Motor neuron (in vitro differentiated cells): ENCODE measurements at regions not wholly inside any gene's neighbourhood (a gene's known extent, or its start where the extent isn't known, plus 50 kb on each side); places are given as distances from the start of the nearest gene placed in this dataset.
A peak's percentile ranks its signal among the peaks of the same experiment; 100 is the strongest.

Experiments used
- ATAC-seq, 8 experiments: fragments of 200-7000 bp; cut with Tn5 transposase; replicated peaks in 6 of 8; 2 replicates each; pipeline ENCODE4 v1.8.0; 2021; ENCODE audit warnings: mild to moderate bottlenecking in 8 of 8, moderate library complexity in 8 of 8
- H3K27ac ChIP-seq, 2 donors: fragments of 250-450 bp; sonication (Bioruptor Pico); 2 replicates each; pipeline ENCODE4 v1.9.0; 2021; ENCODE audit warnings: antibody characterized with exemption in 2 of 2, mild to moderate bottlenecking in 2 of 2, moderate library complexity in 1 of 2
- H3K4me1 ChIP-seq, 2 donors: fragments of 250-450 bp; sonication (Bioruptor Pico); replicated peaks in 1 of 2; 2 replicates each; pipeline ENCODE4 v1.6.1; 2021; ENCODE audit warnings: antibody characterized with exemption in 2 of 2, mild to moderate bottlenecking in 2 of 2, moderate library complexity in 1 of 2
- H3K4me3 ChIP-seq, 5 donors: fragments of 250-450 bp; sonication (Bioruptor Pico); 2 replicates each; pipeline ENCODE4 v1.9.0; 2021; ENCODE audit warnings: antibody characterized with exemption in 5 of 5, mild to moderate bottlenecking in 5 of 5, moderate library complexity in 4 of 5
- WGBS, 10 experiments: fragments of 450-650 bp; shearing (Covaris generic); methylation state at CpG; one replicate each; pipeline ENCODE4 v1.0.0; 2022; 5-methylcytosine and 5-hydroxymethylcytosine counted together
- in situ Hi-C, 9 experiments: fragments of 400-800 bp; cut with MboI; loops; one replicate each; pipeline ENCODE4 v1.15.0; 2021; ENCODE audit warnings: low sequenced_read_pairs in 9 of 9, low pct_unique_long_range_greater_than_20kb in 2 of 9; ENCODE audit not compliant: unreplicated experiment in 9 of 9

DNA sequence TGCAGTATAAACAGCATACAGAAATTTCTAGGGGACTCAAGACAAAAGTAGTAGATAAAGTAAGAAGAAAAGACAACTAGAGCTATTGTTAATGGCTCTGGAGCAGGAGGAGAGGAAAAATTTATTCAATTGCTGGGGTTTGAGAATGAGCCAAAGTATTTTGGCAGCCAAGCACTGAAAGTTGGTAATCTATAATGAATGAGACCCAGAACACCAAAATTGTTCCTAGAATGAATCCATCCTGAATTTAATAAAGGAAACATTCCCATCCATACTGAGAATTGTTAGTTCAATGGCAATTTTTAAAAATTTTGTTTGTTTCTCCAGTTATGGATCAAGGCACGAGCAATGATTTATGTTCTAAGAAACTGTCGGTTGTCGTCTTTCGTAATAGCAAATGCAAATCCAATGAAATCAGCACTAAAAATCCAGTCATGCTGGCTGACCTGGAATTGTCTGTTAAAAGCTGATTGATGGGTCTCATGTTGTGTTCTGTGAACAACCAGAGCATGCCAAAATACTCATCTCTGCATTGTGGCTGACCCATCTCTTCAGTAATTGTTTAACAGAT, 170.9 kb upstream of the LMNTD1 start:
- Histone ChIP-seq H3K4me3 (no peak overlapping the region), H3K4me1 (no peaks in the 10 kb centered on the region), H3K27ac (no peak overlapping the region)
- in situ Hi-C loops = no loop called here
- ATAC-seq = peak in 2 of 8 experiments; percentile 59 to 61
- 5 to 98% (median 72%) methylated on average over 1 to 4 of the region's 4 CpGs; no CpG with 5 or more reads in 2 of the 10 experiments for WGBS, 10 experiments

DNA sequence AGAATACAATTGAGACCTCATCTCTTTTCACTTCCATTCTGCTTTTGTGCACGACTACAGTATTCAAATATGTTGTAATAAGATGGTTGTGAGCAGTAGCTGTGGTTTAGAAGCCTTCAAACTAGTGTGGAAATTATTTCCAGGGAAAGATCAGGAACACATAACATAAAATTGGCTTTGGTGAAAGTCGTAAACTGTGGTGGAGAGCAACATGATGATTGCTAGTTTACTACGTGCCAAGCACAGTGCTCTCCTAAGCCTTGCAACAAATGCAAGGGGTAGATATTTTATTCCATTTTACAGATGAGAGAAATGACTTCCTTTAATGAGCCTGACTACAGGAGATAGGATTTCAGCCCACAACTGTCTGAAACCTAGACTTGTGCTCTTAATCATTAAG, 172.4 kb upstream of the LMNTD1 start:
- Histone ChIP-seq H3K27ac (no peak overlapping the region), H3K4me1 (no peaks in the 10 kb centered on the region), H3K4me3 (no peak overlapping the region)
- in situ Hi-C loops = no loop called here
- WGBS, 10 experiments = 17 to 100% (median 85%) methylated on average over 1 to 3 of the region's 3 CpGs
- ATAC-seq = no peak

DNA sequence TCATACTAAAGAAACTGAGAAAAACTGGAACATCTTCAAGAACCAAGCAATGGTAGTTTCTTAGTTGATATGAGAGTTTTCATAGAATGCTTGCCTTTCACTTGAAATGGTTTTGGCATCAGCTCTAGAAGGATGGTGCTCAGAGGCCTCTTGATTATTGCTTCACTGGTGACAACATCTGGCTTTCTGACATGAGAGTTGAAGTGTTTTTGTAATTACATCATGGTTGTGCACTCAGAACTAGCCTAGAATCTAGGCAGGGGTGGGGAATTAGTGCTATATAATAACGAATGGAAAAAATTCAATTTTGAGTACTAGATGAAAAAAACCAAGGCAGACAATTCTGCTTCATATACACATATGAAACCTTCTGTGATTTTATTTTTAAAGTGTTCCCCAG, 172.8 kb upstream of the LMNTD1 start:
- in situ Hi-C loops = no loop called here
- no peak overlapping the region for H3K27ac ChIP-seq
- no peaks in the 10 kb centered on the region for H3K4me1 ChIP-seq
- 0 to 100% (median 60%) methylated on average over 1 of the region's 1 CpG; no CpG with 5 or more reads in 2 of the 10 experiments for WGBS, 10 experiments
- ATAC-seq = peak in 3 of 8 experiments; percentile 50 to 82 (median 61)
- no peak overlapping the region for H3K4me3 ChIP-seq

DNA sequence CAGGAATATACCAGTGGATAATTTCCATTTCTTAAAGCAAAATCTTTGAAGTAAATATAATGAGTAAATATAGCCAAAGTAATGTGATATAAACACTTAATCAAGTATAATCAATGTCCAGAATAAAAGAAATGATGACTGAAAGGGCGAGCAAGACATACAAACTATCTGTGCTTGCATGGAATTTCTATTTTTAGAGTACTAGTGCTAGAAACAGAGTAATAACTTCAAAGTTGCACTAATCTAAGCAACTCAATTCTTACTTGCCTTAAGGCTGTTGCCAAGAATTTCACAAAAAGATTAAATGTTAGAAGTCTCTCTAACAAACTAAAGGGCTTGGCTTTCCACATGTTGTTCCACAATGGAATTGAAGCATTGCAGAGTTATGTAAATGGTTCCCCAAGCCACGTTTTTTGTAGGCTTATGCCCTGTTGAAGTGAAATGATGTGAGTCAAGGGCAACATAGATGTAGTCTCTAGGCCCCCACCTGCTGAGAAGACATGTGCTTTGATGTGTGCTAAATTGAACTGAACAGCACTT, 175.0 kb upstream of the LMNTD1 start:
- WGBS, 10 experiments = 0 to 100% (median 48%) methylated on average over 1 to 2 of the region's 2 CpGs
- Histone ChIP-seq H3K4me3 (no peak overlapping the region), H3K27ac (no peak overlapping the region), H3K4me1 (no peaks in the 10 kb centered on the region)
- in situ Hi-C loops = no loop called here
- ATAC-seq = no peak

DNA sequence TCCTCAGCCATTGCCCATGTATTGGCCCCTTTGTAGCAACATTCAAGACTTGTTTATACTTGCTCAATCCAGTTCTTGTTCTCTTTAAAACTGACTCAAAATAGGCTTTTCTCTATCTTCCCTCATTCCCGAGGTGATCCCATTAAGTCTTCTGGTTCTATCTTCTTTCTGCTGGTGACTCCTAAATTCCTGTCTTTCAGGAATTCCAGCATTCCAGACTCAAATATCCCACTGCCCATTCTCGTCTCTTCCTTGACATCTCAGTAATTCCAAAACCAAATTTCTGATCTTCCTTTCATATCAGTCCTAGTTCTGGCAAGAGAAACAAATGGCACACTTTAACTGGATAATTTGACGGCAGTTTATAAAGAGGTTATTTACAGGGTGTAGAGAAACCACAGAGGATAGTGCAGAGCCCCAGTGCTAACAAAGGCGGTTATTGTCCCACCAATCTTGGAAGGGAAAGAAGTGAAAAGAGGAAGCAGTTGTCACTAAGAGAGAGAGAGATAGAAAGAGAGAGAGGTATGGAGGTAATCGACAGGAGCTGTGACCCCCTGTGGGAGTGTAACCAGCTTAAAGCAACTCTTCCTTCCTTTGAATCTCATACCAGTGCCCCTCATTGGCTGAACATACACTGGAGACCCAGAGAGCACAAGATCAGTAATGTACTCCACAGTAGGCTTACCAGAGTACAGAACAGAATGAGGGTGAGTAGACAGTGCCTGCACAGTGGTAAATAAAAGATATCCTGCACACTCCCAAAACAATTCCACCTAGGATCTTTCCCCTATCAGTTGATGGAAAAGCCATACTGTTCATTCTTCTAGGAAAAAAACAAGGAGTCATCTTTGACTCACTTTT, 177.6 kb upstream of the LMNTD1 start:
- WGBS, 10 experiments = 51 to 94% (median 68%) methylated on average over 2 to 5 of the region's 5 CpGs
- H3K4me3 ChIP-seq = no peak overlapping the region
- no peaks in the 10 kb centered on the region for H3K4me1 ChIP-seq
- no peak overlapping the region for H3K27ac ChIP-seq
- in situ Hi-C loops = no loop called here
- ATAC-seq = no peak

DNA sequence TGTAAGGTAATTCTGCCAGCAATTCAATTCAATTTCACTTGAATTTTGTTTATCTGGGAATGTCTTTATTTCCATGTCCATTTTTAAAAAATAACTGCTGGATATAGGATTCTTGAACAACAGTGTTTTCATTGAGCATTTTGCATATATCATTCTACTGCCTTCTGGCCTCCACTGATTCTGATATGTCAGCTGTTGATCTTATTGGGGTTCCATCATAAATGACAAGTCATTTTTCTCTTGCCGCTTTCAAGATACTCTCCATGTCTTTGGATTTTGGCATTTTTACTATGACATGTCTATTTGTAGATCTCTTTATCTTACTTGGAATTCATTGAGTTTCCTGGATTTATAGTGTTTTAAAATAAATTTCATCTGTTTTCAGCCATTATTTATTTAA, 180.5 kb upstream of the LMNTD1 start:
- 79 to 100% (median 100%) methylated on average over 1 of the region's 1 CpG; no CpG with 5 or more reads in 2 of the 10 experiments for WGBS, 10 experiments
- H3K27ac ChIP-seq = no peak overlapping the region
- in situ Hi-C loops = no loop called here
- no peak overlapping the region for H3K4me3 ChIP-seq
- no peak for ATAC-seq
- H3K4me1 ChIP-seq = no peaks in the 10 kb centered on the region

DNA sequence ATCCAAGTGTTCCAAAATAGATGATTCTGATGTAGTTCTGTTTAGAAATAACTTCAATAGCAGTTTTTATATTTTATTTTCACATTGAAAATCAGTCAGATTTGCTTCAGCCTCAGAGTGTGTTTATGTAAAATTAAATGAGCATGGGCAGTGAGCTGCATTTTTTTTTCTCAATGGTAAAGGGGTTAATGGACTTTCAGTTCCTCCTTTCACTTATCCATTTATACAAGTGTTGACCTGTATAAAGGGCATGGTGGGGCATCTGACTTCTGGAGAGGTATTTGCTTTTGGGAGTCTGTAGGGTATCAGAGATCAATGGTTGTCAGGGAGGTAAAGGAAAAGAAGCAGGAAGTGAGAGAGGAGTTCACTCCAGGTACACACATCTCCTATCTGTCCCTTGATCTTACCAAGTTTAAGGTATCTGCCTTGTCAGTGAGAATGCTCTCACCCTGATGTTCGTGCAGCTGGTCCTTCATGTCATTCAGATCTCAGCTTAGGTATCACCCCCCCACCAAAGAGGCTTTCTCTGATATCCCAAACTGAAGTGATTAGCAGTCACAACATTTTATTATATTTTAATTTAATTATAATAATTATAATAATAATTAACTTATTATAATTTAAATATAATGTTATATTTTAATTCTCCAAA, 181.6 kb upstream of the LMNTD1 start:
- in situ Hi-C loops = no loop called here
- ATAC-seq = no peak
- H3K4me1 ChIP-seq = no peaks in the 10 kb centered on the region
- no peak overlapping the region for H3K27ac ChIP-seq
- H3K4me3 ChIP-seq = no peak overlapping the region
- WGBS, 10 experiments = 60 to 100% (median 80%) methylated on average over 1 of the region's 1 CpG; no CpG with 5 or more reads in 3 of the 10 experiments

DNA sequence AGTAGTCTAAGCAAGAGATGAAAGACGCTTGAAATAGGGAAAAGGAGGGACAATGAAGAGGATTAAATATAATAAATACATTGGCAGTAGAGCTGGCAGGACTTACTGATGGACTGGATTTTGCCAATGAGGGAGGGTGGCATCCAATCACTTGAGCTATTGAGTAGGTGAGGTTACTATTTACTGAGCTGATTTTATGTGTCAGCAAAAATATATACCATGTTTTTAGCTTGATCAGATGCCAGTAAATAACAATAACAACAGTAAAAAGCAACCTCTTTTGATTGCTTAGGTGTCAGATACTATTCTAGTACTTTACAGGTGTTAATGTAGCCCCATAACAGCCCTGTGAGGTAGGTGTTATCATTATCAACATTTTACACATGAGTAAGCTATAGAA, 187.5 kb upstream of the LMNTD1 start:
- no peak overlapping the region for H3K4me3 ChIP-seq
- WGBS, 10 experiments = 10 to 100% (median 64%) methylated on average over 1 of the region's 1 CpG; no CpG with 5 or more reads in 4 of the 10 experiments
- H3K27ac ChIP-seq = no peak overlapping the region
- no peak for ATAC-seq
- in situ Hi-C loops = no loop called here
- H3K4me1 ChIP-seq = peaks cover 23 to 29% of the 10 kb centered on the region in 2 donors

DNA sequence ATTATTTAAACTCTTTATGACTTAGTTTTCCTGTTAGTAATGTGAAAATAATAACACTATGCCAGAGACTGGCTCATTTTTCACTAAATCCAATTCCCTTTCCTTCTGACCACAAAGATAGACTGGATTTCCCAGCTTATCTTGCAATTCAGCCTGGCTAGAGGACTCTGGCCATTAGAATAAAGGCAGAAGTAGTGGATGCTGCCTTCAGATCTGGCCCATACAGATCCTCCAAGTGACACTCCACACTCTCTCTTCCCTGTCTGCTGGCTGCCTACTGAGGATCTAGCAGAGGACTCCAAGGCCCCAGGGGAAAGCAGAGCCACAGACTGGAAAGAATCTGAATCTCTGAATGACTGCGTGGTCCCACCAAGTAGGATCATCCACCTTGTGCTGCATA, 188.8 kb upstream of the LMNTD1 start:
- Histone ChIP-seq H3K27ac (no peak overlapping the region), H3K4me3 (no peak overlapping the region), H3K4me1 (peaks cover 28 to 37% of the 10 kb centered on the region in 2 donors)
- no peak for ATAC-seq
- in situ Hi-C loops = no loop called here
- WGBS, 10 experiments = 100% methylated on average over 1 of the region's 1 CpG; no CpG with 5 or more reads in 6 of the 10 experiments

DNA sequence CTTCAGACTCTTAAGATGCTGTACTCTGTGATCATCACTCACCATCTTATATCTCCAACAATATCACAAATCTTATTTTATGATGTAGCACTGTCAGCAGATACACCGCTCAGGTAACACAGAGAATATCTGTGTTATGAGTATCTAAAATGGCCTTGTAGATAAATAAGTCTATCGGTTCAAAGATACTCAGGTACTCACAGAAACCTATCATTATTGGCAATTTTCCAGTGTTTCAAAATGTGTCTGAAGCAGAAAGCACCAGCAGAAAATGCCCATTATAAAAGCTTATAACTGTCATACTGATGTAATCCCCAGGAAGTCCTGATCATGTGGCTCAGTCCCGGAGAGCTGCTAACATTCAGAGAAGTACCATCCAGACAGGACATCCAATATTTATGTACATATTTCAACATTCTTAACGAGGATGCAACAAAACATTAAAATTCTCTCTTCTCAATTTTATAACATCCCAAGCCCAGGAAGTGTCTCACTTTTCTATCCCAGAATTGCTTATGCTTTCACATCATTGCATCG, 190.7 kb upstream of the LMNTD1 start:
- WGBS, 10 experiments = 33 to 86% (median 74%) methylated on average over 1 to 5 of the region's 5 CpGs
- Histone ChIP-seq H3K4me3 (no peak overlapping the region), H3K4me1 (peaks cover 28 to 37% of the 10 kb centered on the region in 2 donors), H3K27ac (peak overlapping the region; percentile 23 to 74)
- peak in 7 of 8 experiments; percentile 45 to 81 (median 64) for ATAC-seq
- in situ Hi-C loops = no loop called here

DNA sequence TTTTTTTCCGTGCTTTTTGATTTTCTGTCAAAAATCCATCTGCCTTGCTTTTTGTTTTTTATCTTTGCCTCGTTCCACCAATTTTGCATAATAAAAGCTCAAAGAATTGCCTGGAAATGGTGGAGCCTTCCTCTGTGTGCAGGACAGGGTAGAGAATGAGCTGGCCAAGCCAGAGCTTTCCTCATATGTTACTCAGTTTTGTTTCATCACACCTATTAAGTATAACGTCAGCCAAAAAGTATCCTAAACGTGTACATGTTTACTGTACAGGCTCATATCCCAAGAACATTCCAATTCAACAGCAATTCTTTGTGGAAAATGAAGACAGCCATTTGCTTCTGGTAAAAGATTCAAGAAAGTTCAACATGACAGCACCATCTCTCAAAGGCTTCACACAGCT, 191.2 kb upstream of the LMNTD1 start:
- WGBS, 10 experiments = 0 to 100% (median 55%) methylated on average over 1 to 4 of the region's 4 CpGs

DNA sequence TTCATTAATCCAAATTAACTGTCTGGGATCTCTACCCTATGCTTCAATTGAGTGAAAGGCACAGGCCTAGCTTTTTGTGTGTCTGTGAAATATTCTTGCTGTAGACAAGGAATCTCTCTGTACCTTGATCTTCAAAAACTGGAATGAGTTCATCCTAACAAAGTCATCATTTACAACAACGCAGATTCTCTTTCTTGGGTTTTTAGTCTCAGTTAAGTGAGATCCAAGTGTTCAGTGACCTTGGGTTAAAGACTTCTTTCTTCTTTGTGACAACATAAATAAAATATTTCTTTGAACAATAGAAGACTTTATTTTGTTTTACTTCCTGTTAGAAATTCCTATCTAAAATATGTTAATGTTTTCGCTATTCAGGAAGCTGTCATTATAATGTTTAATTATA, 192.2 kb upstream of the LMNTD1 start:
- ATAC-seq = peak in 1 of 8 experiments; percentile 18
- 62 to 100% (median 88%) methylated on average over 1 to 2 of the region's 2 CpGs; no CpG with 5 or more reads in 2 of the 10 experiments for WGBS, 10 experiments
- Histone ChIP-seq H3K4me1 (peaks cover 28 to 37% of the 10 kb centered on the region in 2 donors), H3K27ac (no peak overlapping the region), H3K4me3 (no peak overlapping the region)
- in situ Hi-C loops = no loop called here

More for the DNA sequence above, 191.2 kb upstream of the LMNTD1 start:
- in situ Hi-C loops = no loop called here
- ATAC-seq = peak in 6 of 8 experiments; percentile 16 to 66 (median 56)
- H3K4me1 ChIP-seq = peaks cover 28 to 37% of the 10 kb centered on the region in 2 donors
- H3K27ac ChIP-seq = peak overlapping the region; percentile 23 to 74
- no peak overlapping the region for H3K4me3 ChIP-seq

DNA sequence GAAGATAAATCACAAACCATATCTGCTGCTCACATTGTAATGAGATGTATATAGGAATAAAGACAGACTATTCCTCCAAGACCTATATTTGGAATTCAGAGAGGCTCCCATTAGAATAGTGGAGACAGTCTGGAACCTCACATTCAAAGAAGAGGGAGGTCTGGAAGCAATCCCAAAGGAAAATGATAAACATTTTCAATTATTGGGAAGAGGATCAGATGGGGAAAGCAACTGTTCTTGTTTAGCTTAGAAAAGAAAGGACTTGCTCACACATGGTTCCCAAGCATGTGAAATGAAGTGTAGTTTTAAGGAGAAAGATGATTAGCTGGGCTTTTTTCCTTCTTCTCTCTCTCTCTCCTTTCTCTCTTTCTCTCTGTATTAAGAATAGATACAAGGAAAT, 193.0 kb upstream of the LMNTD1 start:
- no peak for ATAC-seq
- H3K4me1 ChIP-seq = peaks cover 28 to 37% of the 10 kb centered on the region in 2 donors
- in situ Hi-C loops = no loop called here
- H3K4me3 ChIP-seq = no peak overlapping the region
- H3K27ac ChIP-seq = no peak overlapping the region
